Kidney tubule cell (primary cell): ENCODE measurements at regions not wholly inside any gene's neighbourhood (a gene's known extent, or its start where the extent isn't known, plus 50 kb on each side); places are given as distances from the start of the nearest gene placed in this dataset.

Experiments used
- DNase-seq: peaks from one replicate; pipeline ENCODE4 v3.0.0-alpha.2; 2018; ENCODE audit warnings: low spot score

DNA sequence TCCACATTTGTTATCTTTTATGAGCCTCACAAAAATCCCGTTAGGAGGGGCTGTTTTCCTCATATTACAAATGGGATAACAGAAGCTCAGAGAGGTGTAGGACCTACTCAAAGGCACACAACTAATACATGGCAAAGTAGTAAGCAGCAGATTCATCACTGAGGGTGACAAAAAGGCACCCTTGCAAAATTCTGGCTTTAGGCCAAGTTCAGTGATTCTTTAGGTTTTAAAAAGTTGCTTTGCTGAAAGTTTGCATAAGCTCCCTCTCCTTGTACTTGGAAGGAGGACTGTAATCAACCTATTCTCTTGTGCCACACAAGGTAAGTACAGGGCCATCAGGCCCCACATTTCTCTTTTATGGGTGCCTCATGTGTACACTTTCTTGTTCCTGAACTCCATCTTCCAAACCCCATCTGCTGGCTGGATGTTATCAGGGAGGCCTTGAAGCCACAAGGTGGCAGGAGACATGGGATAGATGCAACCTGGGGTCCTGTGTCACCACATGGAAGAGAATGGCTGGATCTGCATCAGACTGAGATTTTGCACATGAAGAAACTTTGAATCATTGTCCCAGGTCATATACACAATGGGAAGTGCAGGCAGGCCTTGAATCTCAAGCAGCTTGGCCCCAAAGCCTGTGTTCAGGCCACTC, 311.6 kb downstream of the MSX2 start:
- DNase-seq = no peak

GRCh38 chr5:175034924-175035323, 310.5 kb downstream of the MSX2 start:
- no peak for DNase-seq

- DNase-seq = no peak
These were observed 308.4 kb downstream of the MSX2 start for GRCh38 chr5:175032741-175033151.

DNA sequence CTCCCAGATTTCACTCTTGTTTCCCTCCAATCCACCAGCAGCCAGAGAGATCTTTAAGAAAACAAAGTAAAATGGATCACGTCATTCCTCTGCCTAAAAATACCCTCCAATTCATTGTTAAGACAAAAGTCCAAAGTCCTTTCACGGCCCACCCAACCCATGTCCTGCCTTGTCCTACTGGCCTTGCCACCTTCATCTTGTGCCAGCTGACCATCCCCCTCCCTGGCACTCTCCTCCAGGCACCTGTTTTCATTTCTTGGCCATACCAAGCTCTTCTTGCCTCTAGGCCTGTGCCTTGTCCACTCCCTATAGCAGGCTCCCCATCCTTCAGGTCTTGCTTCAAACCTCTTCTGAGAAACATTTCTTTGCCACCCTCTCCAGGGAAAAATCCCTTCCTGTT, 307.6 kb downstream of the MSX2 start:
- no peak for DNase-seq

- no peak for DNase-seq
These were observed 303.0 kb downstream of the MSX2 start for GRCh38 chr5:175027390-175027789.

- no peak for DNase-seq
These were observed 300.7 kb downstream of the MSX2 start for GRCh38 chr5:175025077-175025476.

DNA sequence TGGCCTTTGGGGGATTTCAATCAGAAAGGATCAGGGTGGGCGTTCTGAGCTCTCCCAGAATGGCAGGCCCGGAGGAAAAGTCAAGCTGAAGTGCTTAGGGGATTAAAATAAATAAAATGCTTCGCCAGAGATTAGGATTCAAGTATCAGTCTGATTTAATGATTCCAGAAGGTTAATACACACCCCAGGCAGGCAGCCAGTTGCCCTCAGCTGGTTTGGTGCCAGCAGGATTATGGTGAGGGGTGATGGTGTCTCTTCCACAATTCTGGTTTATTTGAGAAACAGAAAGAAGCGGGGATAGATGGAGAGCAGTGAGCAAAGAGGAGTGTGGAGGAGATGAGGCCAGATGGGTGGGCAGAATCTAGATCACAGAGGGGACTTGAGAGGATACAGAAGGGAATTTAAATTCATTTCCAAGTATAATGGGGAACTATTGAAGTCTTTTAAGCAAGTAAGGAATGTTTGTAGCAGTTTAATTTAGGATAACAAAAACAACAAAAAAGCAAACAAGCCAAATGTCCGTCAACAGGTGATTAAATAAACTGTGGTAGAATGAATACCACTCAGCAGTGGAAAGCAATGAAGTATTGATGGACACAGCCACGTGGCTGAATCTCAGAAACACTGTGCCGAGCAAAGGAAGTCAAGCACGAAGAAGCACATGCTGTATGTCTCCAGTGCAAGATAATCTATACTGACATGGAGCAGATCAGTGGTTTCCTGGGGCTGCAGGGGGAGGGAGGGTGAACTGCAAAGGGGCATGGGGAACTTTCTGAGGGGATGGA, 297.7 kb downstream of the MSX2 start:
- no peak for DNase-seq

GRCh38 chr5:175021321-175021720, 296.9 kb downstream of the MSX2 start:
- DNase-seq = no peak

- no peak for DNase-seq
These were observed 290.8 kb downstream of the MSX2 start for GRCh38 chr5:175015028-175015685.

DNA sequence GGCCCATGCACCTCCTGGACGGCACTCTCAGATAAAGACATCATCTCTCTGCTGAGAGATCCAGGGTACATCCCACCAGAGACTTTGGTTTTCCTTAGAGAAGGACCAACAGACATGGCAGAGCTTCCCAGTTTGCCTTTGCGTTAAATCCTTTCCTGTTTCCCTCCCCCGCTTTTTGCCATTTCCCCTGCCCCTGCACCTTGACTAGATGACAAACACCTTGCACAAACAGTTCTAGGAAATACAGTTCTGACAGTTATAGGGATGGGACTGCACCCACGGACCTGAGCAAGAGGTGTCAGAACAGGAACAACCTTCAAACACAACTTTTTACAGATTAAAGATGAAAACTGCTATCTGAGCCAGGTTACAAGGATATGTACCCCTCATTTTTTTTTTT, 288.9 kb downstream of the MSX2 start:
- DNase-seq = no peak

- DNase-seq = no peak
These were observed 287.9 kb downstream of the MSX2 start for GRCh38 chr5:175012267-175012666.

DNA sequence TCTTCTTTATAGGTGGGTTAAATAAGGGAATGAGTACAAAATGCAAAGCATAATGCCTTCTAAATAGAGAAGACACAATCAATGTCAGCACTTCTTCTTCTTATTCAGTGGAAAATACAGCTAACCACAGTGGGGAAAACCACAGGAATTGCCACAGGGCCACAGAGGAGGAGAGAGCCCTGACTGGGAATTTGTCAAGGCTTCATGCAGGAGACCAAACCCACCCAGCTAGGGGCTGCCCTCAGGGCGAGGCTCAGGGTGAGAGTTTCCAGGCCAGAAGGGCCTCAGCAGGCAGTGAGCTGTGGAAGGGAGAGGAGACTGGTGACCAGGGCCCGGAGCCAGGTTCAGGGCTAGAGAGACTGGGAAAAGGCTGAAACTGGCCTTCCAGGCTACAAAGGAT, 279.1 kb downstream of the MSX2 start:
- DNase-seq = no peak

DNA sequence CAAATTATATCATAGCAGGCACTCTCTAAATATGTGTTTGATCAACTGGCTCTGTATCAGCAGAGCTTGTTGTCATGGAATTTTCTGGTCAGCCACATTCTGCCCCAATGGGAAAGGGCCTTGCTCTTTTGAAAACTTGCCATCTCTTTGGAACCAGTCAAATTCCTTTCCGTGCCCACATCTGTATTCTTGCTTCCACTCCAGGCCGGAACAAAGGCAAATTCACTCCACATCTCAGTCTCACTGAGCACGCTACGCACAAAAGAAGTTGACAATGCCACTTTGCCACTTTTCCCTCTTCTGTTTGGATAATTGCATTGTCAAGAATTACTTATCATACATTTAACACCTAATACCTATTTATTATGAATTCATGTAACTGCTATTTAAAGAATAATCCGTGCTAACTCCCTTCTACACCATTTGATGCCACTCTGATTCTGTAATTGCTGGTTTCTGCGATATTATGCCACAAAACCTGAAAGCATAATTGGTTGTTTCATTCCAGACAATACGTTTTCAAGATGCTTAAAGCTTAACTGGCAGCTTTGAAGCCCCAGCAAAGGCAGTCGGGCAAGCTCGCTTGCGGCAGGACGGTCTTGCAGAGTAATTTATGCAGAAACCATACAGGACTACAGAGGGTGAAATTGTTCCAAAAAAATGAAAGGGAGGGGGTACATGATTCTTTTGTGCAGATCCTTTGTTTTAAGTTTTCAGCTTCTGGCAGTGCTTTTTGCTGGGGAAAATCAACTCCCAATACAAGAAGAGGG, 277.7 kb downstream of the MSX2 start:
- DNase-seq = no peak

- DNase-seq = no peak
These were observed 276.9 kb downstream of the MSX2 start for GRCh38 chr5:175001311-175001710.

GRCh38 chr5:174999581-174999980, 275.2 kb downstream of the MSX2 start:
- no peak for DNase-seq

GRCh38 chr5:174998131-174998730, 273.8 kb downstream of the MSX2 start:
- DNase-seq = no peak

DNA sequence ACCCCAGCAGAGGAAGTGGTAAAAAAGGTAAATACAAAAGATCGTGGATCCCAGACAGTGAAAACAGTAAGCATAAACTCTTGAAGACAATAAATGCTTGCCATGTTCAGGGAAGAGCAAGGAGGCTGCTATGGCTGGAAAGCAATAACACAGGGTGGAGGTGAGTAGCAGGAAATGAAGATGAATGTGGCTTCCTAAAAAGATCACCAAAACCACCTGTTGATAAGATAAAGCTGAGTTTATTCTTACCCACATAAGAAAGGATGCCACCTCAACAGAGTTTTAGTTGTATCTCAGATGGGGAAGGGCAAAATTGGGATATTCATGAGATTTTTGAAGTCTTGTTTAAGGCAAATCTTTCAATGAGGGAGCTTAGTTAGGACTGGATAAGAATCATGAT, 273.3 kb downstream of the MSX2 start:
- no peak for DNase-seq

DNA sequence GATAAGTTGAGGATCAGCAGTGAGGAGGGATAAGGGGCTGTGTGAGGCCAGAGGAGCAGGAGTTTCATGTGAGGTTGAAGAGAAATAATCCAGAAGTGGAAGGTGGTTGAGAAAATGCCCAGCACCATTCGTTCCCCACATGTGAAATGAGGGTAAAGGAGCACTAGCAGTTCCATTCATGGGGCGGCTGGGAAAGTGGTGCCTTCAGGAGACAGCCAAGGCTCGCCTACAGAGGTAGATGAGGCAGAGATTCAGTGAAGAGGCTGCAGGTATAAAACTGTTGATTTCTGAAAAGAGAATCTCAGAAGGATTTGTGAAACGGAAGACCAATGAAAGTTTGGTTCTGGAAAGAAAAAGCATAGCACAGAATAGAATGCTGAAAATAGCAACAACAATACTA, 272.6 kb downstream of the MSX2 start:
- no peak for DNase-seq

- DNase-seq = no peak
These were observed 271.4 kb downstream of the MSX2 start for GRCh38 chr5:174995827-174996226.

DNA sequence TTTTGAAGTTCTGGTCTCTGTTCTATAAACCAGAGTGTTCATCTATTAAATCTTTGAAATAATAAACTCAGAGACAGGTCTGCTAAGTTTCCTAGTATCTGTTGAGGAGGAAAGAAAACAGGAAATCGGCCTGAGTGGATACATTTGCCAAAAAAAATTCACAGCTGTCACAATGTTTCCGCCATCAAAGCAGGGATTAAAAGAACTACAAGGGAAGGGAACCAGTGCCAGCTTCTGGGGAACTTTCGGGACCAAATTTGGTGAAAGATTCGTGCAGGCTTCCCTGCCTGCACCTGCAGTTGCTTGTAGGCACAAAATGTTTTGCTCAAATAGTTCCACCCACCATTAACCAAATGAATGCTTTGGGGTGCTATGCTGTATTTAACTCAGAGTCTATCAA, 267.5 kb downstream of the MSX2 start:
- DNase-seq = no peak

DNA sequence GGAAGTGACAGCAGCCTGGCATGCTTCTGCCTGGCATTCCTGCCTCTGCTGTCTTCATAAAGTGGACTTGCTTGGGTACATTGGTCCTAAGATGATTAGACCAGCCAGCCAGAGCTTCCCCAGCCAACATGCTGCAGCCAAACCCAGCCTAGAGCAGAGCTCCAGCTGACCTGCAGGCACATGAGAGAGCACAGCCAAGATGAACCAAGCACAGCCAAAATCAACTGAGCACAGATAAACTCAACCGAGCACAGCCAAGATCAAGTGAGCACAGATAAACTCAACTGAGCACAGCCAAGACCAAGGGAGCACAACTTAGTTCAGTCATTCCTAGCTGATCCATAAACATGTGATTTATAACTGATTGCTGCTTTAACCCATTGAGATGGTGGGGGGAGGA, 266.5 kb downstream of the MSX2 start:
- no peak for DNase-seq

- no peak for DNase-seq
These were observed 263.1 kb downstream of the MSX2 start for GRCh38 chr5:174987443-174988012.
